IMR-90 (cell line): ENCODE measurements at regions not wholly inside any gene's neighbourhood (a gene's known extent, or its start where the extent isn't known, plus 50 kb on each side); places are given as distances from the start of the nearest gene placed in this dataset.

ENCODE experiments used
- BHLHE40 ChIP-seq: fragments of 150-350 bp; IDR thresholded peaks from 2 replicates; pipeline ENCODE4 v1.6.1; 2016; ENCODE audit warnings: mild to moderate bottlenecking, low read depth, low read length
- CEBPB ChIP-seq: IDR thresholded peaks from 2 replicates; pipeline ENCODE4 v1.6.1; 2012; ENCODE audit warnings: low read depth, low read length, improper control_type of control experiment
- CHD1 ChIP-seq: IDR thresholded peaks from 2 replicates; pipeline ENCODE4 v1.6.1; 2012; ENCODE audit warnings: low read depth, low read length, improper control_type of control experiment
- CTCF ChIP-seq: conservative IDR thresholded peaks from 2 replicates; pipeline ENCODE4 v1.5.1; 2012; ENCODE audit warnings: mild to moderate bottlenecking, low read depth, low read length, improper control_type of control experiment
- FOS ChIP-seq: fragments of 150-350 bp; IDR thresholded peaks from 2 replicates; pipeline ENCODE4 v1.6.1; 2016; ENCODE audit warnings: low read depth, low read length
- MAFK ChIP-seq: IDR thresholded peaks from 2 replicates; pipeline ENCODE4 v1.6.1; 2012; ENCODE audit warnings: low read depth, low read length, improper control_type of control experiment
- POLR2A ChIP-seq: IDR thresholded peaks from 2 replicates; pipeline ENCODE4 v1.6.1; 2012; ENCODE audit warnings: mild to moderate bottlenecking, low read depth, low read length
- RAD21 ChIP-seq: IDR thresholded peaks from 2 replicates; pipeline ENCODE4 v1.6.1; 2012; ENCODE audit warnings: low read length, improper control_type of control experiment
- RCOR1 ChIP-seq: IDR thresholded peaks from 2 replicates; pipeline ENCODE4 v1.6.1; 2012; ENCODE audit warnings: mild to moderate bottlenecking, low read length, improper control_type of control experiment; ENCODE audit not compliant: insufficient replicate concordance
- RFX5 ChIP-seq: IDR thresholded peaks from 2 replicates; pipeline ENCODE4 v1.8.0; 2012; ENCODE audit warnings: low read depth, mild to moderate bottlenecking, low read length, moderate library complexity
- SMC3 ChIP-seq: fragments of 150-350 bp; IDR thresholded peaks from 2 replicates; pipeline ENCODE4 v1.6.1; 2016; ENCODE audit warnings: low read depth, mild to moderate bottlenecking, antibody characterized with exemption, low read length, moderate library complexity
- USF2 ChIP-seq: fragments of 150-350 bp; IDR thresholded peaks from 2 replicates; pipeline ENCODE4 v1.6.1; 2017; ENCODE audit warnings: mild to moderate bottlenecking, antibody characterized with exemption, low read length, low read depth

- TF ChIP-seq CTCF (no peak), POLR2A (no peak), RAD21 (no peak), FOS (no peak), SMC3 (no peak), CEBPB (no peak), CHD1 (no peak), RFX5 (no peak), RCOR1 (no peak), MAFK (no peak), BHLHE40 (no peak), USF2 (no peak)
Measured at GRCh38 chr21:36218691-36219090, 62.1 kb downstream of the DOP1B start.
